ENCODE measurements at regions not wholly inside any gene's neighbourhood (a gene's known extent, or its start where the extent isn't known, plus 50 kb on each side); places are given as distances from the start of the nearest gene placed in this dataset.

DNA sequence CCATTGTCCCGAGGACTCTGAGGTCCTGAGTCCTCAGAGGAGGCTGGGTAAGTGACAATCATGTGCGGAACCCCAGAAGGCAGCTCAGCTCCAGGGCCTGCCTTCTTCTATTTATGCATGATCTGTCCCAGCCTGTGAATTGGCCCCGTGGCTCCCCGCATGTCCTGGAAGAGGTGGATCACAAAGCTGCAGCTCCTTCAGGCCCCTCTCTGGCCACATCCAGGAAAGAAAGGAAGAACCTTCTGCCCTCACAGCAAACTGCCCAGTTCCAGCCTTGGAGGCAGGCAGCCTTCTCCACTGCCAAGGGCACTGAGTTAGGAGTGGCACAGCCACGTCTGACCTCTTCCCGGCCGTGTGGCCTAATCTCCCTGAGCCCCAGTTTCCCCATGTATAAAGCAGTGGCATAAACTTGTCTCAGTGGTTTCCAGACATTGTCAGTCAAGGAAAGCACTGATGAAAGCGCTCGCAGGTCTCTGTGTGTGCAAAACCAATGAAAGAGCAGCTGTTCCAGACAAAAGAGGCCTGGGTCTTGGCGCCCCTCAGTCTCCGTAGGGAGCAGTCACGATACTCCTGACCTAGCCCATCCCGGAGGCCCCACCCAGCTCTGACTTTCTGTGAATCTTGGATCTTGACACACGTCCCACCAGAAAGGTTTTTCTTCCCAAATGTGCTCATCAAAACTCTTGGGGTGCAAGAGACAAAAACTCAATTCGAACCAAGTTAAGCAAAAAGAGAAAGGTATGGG is 497.3 kb downstream of the SHQ1 start:
- DNase-seq (ENCODE audit: extremely low spot score in 2 of 2): no peak
- H3K27ac ChIP-seq: no peak overlapping the region
- H3K36me3 ChIP-seq: no peaks in the 10 kb centered on the region
- no peaks in the 10 kb centered on the region for H3K27me3 ChIP-seq
- H3K4me3 ChIP-seq: no peak overlapping the region
- H3K9me3 ChIP-seq: no peaks in the 10 kb centered on the region
- intact Hi-C loops (cut with DNase I): no loop called here
- H3K4me1 ChIP-seq: peaks cover 24% of the 10 kb centered on the region
- TF ChIP-seq, protein P1, sequence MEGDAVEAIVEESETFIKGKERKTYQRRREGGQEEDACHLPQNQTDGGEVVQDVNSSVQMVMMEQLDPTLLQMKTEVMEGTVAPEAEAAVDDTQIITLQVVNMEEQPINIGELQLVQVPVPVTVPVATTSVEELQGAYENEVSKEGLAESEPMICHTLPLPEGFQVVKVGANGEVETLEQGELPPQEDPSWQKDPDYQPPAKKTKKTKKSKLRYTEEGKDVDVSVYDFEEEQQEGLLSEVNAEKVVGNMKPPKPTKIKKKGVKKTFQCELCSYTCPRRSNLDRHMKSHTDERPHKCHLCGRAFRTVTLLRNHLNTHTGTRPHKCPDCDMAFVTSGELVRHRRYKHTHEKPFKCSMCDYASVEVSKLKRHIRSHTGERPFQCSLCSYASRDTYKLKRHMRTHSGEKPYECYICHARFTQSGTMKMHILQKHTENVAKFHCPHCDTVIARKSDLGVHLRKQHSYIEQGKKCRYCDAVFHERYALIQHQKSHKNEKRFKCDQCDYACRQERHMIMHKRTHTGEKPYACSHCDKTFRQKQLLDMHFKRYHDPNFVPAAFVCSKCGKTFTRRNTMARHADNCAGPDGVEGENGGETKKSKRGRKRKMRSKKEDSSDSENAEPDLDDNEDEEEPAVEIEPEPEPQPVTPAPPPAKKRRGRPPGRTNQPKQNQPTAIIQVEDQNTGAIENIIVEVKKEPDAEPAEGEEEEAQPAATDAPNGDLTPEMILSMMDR (IDR thresholded peaks at IDR 0.05): no peak
- no peak for TF ChIP-seq POLR2AphosphoS5 (IDR thresholded peaks at IDR 0.05; ENCODE audit: insufficient read depth in 1 of 2, low read depth in 1 of 2)
- TF ChIP-seq POLR2A (IDR thresholded peaks at IDR 0.05): no peak

DNA sequence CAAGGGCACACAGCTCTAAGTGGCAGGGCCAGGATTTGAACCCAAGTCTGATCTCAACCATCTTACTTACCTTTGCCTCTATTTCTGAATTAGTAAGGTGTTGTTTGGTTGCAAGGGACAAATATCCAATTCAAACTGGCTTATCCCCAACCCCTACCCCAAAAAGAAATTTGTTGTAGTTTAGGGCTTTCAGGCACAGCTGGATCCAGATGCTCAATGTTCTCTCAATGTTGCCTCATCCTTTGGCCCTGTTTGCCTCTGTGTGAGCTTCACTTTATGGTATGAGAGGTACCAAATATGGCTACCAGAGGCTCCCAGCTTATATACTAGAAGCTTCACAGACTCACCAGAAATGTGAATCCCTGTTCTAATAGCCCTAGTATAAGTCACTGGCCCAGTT is 499.9 kb downstream of the SHQ1 start:
- no peak overlapping the region for H3K27ac ChIP-seq

GRCh38 chr3:72347819-72348319 is 500.4 kb downstream of the SHQ1 start:
- intact Hi-C loops (cut with DNase I): loop anchor here (10.0 kb wide), 1 partner anchor 97 kb away; the partner anchor contains the start of gene RYBP
- no peaks in the 10 kb centered on the region for H3K36me3 ChIP-seq
- H3K27ac ChIP-seq: no peak overlapping the region
- TF ChIP-seq POLR2AphosphoS5 (IDR thresholded peaks at IDR 0.05; ENCODE audit: insufficient read depth in 1 of 2, low read depth in 1 of 2) (peak; percentile 21 to 60), POLR2A (IDR thresholded peaks at IDR 0.05) (no peak)
- no peaks in the 10 kb centered on the region for H3K27me3 ChIP-seq
- H3K4me3 ChIP-seq: no peak overlapping the region
- H3K9me3 ChIP-seq: no peaks in the 10 kb centered on the region
- DNase-seq (ENCODE audit: extremely low spot score in 2 of 2): no peak
- H3K4me1 ChIP-seq: peaks cover 31% of the 10 kb centered on the region

More for the DNA sequence above, 499.9 kb downstream of the SHQ1 start:
- no peak for DNase-seq (ENCODE audit: extremely low spot score in 2 of 2)
- intact Hi-C loops (cut with DNase I): loop anchor here (10.0 kb wide), 1 partner anchor 96 kb away; the partner anchor contains the start of gene RYBP
- Histone ChIP-seq H3K36me3 (no peaks in the 10 kb centered on the region), H3K27me3 (no peaks in the 10 kb centered on the region), H3K4me3 (no peak overlapping the region), H3K9me3 (no peaks in the 10 kb centered on the region), H3K4me1 (peaks cover 31% of the 10 kb centered on the region)
- TF ChIP-seq, protein P1 (IDR thresholded peaks at IDR 0.05): no peak
- TF ChIP-seq POLR2AphosphoS5 (IDR thresholded peaks at IDR 0.05; ENCODE audit: insufficient read depth in 1 of 2, low read depth in 1 of 2) (no peak), POLR2A (IDR thresholded peaks at IDR 0.05) (no peak)

DNA sequence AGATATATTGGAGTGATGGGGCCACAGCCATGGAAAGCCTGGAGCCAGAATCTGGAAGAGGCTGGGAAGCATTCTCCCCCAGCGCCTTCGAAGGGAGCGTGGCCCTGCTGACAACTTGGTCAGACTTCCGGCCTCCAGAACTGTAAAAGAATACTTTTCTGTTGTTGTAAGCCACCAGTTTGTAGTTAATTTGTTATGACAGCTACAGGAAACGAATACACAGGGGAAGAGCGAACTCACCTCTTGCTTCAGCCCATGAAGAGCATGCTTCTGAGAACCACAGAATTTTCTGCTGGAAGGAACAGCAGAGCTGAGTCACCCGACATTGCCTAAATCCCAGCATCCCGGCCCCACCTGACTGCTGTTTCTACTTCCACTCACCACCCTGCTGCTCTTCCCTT is 501.7 kb downstream of the SHQ1 start:
- intact Hi-C loops (cut with DNase I): loop anchor here (10.0 kb wide), 1 partner anchor 98 kb away; the partner anchor contains the start of gene RYBP

DNA sequence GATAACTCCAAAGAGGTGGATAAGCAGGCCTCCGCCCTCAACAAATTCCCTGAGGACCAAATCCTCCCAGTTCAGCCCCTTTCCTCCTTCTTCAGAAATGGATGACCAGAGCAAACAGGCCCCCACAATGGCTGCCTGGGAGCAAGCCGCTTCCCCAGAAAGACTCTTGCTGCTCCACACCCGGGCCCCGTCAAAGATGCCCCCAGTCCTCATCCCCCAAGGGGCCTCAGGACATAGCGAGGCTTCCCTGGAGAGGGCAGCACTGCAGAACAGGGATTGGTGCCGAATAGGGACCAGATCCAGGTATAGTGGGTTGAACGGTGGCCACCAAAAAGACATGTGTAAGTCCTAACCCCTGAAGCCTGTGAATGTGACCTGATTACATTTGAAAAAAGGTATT is 502.3 kb downstream of the SHQ1 start:
- intact Hi-C loops (cut with DNase I): loop anchor here (10.0 kb wide), 1 partner anchor 99 kb away; the partner anchor contains the start of gene RYBP
- TF ChIP-seq, protein P1 (IDR thresholded peaks at IDR 0.05): no peak
- TF ChIP-seq POLR2AphosphoS5 (IDR thresholded peaks at IDR 0.05; ENCODE audit: insufficient read depth in 1 of 2, low read depth in 1 of 2) (no peak), POLR2A (IDR thresholded peaks at IDR 0.05) (no peak)
- Histone ChIP-seq H3K4me1 (peaks cover 39% of the 10 kb centered on the region), H3K9me3 (no peaks in the 10 kb centered on the region), H3K4me3 (no peak overlapping the region), H3K36me3 (no peaks in the 10 kb centered on the region), H3K27me3 (no peaks in the 10 kb centered on the region), H3K27ac (peak overlapping the region; percentile 18)
- DNase-seq (ENCODE audit: extremely low spot score in 2 of 2): no peak

More for the DNA sequence above, 501.7 kb downstream of the SHQ1 start:
- Histone ChIP-seq H3K27ac (peak overlapping the region; percentile 18), H3K27me3 (no peaks in the 10 kb centered on the region), H3K4me3 (no peak overlapping the region), H3K4me1 (peaks cover 37% of the 10 kb centered on the region), H3K36me3 (no peaks in the 10 kb centered on the region), H3K9me3 (no peaks in the 10 kb centered on the region)
- no peak for DNase-seq (ENCODE audit: extremely low spot score in 2 of 2)
- TF ChIP-seq POLR2AphosphoS5 (IDR thresholded peaks at IDR 0.05; ENCODE audit: insufficient read depth in 1 of 2, low read depth in 1 of 2): peak; percentile 26 to 27
- TF ChIP-seq POLR2A (IDR thresholded peaks at IDR 0.05): no peak

Measured in vagina (tissue), 2 donors.